AG20443 (cell line): ENCODE measurements at regions not wholly inside any gene's neighbourhood (a gene's known extent, or its start where the extent isn't known, plus 50 kb on each side); places are given as distances from the start of the nearest gene placed in this dataset.
"Not testable (repeated sequence)": the region's sequence is repeated elsewhere in the genome, so short reads cannot be mapped to it uniquely, and the experiment has no call there.

Experiments used
- DNase-seq: peaks from one replicate; pipeline ENCODE4 v3.0.0; 2012; ENCODE audit warnings: low spot score, mixed read lengths

GRCh38 chr3:8143186-8143585, 358.4 kb upstream of the LMCD1 start:
- DNase-seq, result no peak

GRCh38 chr3:8145661-8146060, 356.0 kb upstream of the LMCD1 start:
- no peak for DNase-seq

- no peak for DNase-seq
Observed at GRCh38 chr3:8147711-8148110, 353.9 kb upstream of the LMCD1 start.

GRCh38 chr3:8152821-8153418, 348.7 kb upstream of the LMCD1 start:
- DNase-seq, result no peak

GRCh38 chr3:8153800-8154199, 347.8 kb upstream of the LMCD1 start:
- DNase-seq, result no peak

- no peak for DNase-seq
Observed at GRCh38 chr3:8154617-8155016, 347.0 kb upstream of the LMCD1 start.

- DNase-seq, result no peak
Observed at GRCh38 chr3:8156138-8156537, 345.5 kb upstream of the LMCD1 start.

- no peak for DNase-seq
Observed at GRCh38 chr3:8156831-8157230, 344.8 kb upstream of the LMCD1 start.

GRCh38 chr3:8157640-8158039, 344.0 kb upstream of the LMCD1 start:
- DNase-seq, result no peak

GRCh38 chr3:8164145-8164544, 337.5 kb upstream of the LMCD1 start:
- DNase-seq, result no peak

- no peak for DNase-seq
Observed at GRCh38 chr3:8166014-8166413, 335.6 kb upstream of the LMCD1 start.

GRCh38 chr3:8170971-8171508, 330.6 kb upstream of the LMCD1 start:
- DNase-seq, result no peak

- DNase-seq, result no peak
Observed at GRCh38 chr3:8173892-8174291, 327.7 kb upstream of the LMCD1 start.

- not testable (repeated sequence) for DNase-seq
Observed at GRCh38 chr3:8176759-8177483, 324.7 kb upstream of the LMCD1 start.

GRCh38 chr3:8178516-8178915, 323.1 kb upstream of the LMCD1 start:
- DNase-seq, result not testable (repeated sequence)

GRCh38 chr3:8182904-8183303, 318.7 kb upstream of the LMCD1 start:
- no peak for DNase-seq

GRCh38 chr3:8183627-8184026, 318.0 kb upstream of the LMCD1 start:
- no peak for DNase-seq

- DNase-seq, result no peak
Observed at GRCh38 chr3:8186213-8186612, 315.4 kb upstream of the LMCD1 start.

GRCh38 chr3:8187996-8188395, 313.6 kb upstream of the LMCD1 start:
- no peak for DNase-seq

GRCh38 chr3:8189051-8189450, 312.6 kb upstream of the LMCD1 start:
- DNase-seq, result no peak

- no peak for DNase-seq
Observed at GRCh38 chr3:8191406-8191805, 310.2 kb upstream of the LMCD1 start.

- no peak for DNase-seq
Observed at GRCh38 chr3:8197384-8197783, 304.2 kb upstream of the LMCD1 start.

GRCh38 chr3:8198605-8199004, 303.0 kb upstream of the LMCD1 start:
- no peak for DNase-seq

GRCh38 chr3:8200996-8201395, 300.6 kb upstream of the LMCD1 start:
- DNase-seq, result no peak
